ENCODE measurements at regions not wholly inside any gene's neighbourhood (a gene's known extent, or its start where the extent isn't known, plus 50 kb on each side); places are given as distances from the start of the nearest gene placed in this dataset.
A peak's percentile ranks its signal among the peaks of the same experiment; 100 is the strongest.

DNA sequence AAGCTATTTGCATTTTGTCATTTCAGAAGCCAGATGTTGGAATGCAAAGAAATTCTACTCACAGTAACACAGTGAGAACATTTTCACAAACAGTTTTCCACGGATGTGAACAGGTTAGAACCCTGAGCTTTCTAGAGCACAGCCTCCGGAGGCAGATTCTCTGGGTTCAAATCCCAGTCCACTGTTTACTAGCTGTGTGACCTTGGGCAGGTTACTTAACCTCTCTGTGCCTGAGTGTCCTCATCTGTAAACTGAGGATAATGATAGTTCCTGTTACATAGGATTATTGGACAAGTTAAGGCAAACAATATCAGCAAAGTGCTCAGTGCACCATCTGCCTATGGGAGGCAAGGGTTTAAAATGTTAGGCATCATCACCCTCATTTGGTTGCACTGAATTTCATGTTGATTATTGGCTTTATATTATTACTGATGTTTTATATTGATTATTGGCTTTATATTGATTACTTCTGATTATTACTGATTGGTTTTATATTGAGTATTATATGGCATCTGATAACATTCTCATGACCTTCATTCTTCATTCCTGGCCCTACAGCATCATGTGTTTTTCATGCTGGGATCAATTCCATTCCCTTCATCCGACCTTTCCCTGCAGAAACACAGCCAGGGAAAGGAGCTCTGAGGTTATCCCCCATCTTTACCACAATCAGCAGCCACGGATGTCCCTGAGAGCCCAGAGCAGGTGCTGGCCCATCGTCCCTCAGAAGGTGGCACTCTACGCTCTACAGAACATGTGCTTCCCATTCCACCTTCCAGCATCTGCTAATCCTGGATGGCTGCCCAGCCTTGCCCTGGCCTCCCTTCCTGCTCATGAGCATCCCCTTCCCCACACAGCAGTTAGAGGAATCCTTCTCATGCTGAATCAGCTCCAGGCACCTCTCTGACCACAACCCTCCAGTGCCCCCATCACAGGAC is 283.1 kb downstream of the PREX1 start:
- DNase-seq (ENCODE audit: low read depth) = no peak
- H3K4me3 ChIP-seq (ENCODE audit: low read depth, low read length) = no peak overlapping the region
- TF ChIP-seq, protein P1, sequence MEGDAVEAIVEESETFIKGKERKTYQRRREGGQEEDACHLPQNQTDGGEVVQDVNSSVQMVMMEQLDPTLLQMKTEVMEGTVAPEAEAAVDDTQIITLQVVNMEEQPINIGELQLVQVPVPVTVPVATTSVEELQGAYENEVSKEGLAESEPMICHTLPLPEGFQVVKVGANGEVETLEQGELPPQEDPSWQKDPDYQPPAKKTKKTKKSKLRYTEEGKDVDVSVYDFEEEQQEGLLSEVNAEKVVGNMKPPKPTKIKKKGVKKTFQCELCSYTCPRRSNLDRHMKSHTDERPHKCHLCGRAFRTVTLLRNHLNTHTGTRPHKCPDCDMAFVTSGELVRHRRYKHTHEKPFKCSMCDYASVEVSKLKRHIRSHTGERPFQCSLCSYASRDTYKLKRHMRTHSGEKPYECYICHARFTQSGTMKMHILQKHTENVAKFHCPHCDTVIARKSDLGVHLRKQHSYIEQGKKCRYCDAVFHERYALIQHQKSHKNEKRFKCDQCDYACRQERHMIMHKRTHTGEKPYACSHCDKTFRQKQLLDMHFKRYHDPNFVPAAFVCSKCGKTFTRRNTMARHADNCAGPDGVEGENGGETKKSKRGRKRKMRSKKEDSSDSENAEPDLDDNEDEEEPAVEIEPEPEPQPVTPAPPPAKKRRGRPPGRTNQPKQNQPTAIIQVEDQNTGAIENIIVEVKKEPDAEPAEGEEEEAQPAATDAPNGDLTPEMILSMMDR (IDR thresholded peaks at IDR 0.05; ENCODE audit: low read depth, low read length, missing control alignments) = no peak

DNA sequence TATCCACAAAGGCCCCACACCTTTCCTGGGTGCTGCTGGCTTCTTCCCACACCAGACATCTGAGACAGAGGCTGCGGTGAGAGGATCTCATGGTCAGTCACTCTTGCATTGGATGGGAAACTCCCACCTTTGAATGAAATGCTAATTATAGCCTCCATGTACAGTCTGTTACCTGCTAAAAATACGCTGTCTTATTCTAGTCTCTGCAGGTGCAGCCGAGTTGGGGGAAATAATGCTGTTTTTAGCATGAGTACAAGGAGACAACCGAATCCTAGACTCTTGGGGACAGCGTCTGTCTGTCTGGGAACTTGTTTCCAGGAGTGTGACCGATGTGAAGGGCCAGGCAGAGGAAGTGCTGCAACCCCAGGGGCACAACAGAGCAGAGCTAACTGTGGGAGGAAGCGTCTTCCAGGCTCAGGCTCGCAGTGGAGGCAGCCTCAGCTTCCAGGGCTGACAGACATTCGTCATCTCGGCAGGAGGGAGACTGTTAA is 286.2 kb downstream of the PREX1 start:
- H3K4me3 ChIP-seq (ENCODE audit: low read depth, low read length) = no peak overlapping the region
- peak; percentile 13 for DNase-seq (ENCODE audit: low read depth)
- TF ChIP-seq, protein P1 (IDR thresholded peaks at IDR 0.05; ENCODE audit: low read depth, low read length, missing control alignments) = no peak

DNA sequence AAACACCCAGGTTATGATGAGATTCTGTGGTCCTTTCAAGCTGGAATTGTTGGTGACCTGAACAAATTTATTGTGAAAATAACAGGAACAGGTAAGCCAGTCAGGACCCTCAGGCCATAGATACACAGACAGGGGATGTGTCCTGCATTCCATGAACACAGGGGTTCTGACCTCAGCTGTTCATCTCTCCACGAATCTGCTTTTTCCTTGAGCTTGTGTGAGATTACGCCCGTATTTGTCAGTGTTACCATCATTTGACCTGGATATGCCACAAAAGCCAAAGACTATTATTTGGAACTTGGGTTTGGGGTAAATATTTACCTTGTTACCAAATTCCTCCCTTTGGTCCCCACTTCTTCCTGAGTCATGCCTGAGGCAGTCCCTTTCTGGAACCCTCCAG is 288.9 kb downstream of the PREX1 start:
- no peak overlapping the region for H3K4me3 ChIP-seq (ENCODE audit: low read depth, low read length)
- DNase-seq (ENCODE audit: low read depth) = no peak
- TF ChIP-seq, protein P1 (IDR thresholded peaks at IDR 0.05; ENCODE audit: low read depth, low read length, missing control alignments) = no peak

DNA sequence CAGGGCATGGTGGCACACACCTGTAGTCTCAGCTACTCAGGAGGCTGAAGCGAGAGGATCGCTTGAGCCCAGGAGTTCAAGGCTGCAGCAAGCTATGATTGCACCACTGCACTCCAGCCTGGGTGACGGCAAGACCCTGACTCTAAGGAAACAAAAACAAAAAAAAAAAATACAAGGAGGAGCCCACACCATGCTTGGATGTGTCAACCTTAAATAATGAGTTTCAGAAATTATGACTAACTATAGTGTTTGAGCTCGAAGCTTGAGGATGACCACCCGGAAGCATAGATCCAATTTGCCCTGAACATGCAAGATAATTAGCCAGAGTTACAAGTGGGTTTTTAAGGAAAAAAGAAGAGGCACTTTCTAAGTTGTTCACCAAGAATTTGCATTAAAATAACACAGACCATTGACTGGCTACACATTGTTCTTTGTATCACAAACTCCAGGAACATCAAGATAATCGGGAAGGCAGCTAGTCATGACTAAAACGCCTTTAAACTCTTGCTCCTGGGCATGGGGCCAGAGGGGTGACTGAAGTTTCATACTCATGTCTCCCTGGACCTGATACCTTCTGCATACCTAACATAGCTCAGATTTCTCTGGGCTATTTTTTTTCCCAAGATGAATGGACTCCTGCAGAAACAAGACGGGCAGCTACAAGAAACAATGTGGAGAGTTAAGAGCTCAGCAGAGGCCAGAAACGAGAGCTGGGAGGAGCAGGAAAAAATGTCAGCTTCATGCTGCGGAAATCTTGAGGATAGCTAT is 289.6 kb downstream of the PREX1 start:
- H3K4me3 ChIP-seq (ENCODE audit: low read depth, low read length) = no peak overlapping the region
- no peak for DNase-seq (ENCODE audit: low read depth)
- TF ChIP-seq, protein P1 (IDR thresholded peaks at IDR 0.05; ENCODE audit: low read depth, low read length, missing control alignments) = no peak

DNA sequence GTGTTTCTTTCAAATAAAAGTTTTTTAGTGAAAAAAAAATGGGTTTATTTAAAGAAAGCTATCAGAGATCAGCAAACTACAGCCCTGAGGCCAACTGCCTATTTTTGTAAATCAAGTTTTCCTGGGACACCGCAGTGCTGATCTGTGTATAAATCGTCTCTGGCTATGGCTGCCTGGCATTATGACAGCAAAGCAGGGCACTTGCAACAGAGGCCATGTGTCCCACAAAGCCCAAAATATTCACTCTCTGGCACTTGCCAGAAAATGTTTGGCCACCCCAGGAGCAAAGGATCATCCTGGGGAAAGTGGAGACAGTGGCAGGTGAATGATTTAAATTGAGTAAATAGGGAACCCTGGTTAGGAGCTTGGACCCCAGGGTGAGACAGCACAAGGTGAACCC is 291.6 kb downstream of the PREX1 start:
- TF ChIP-seq, protein P1 (IDR thresholded peaks at IDR 0.05; ENCODE audit: low read depth, low read length, missing control alignments) = no peak
- DNase-seq (ENCODE audit: low read depth) = no peak
- no peak overlapping the region for H3K4me3 ChIP-seq (ENCODE audit: low read depth, low read length)

DNA sequence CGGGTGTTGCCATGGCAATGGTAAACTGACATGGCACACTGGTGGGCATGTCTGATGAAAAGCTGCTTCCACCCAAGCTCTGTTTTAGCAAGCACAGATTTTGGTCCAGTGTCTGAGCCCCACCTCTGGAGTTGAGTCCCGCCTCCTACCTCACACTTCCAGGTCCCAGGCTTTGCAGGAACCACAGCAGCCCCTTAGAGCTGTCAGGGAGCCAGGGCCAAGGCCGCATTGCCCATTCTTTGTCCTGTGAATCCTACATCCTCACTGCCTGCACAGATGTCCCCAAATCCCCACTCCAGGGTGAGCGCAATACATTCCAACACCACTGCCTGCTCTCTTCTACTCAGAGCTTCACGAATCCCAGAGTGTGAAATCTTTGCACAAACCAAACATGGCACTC is 292.2 kb downstream of the PREX1 start:
- TF ChIP-seq, protein P1 (IDR thresholded peaks at IDR 0.05; ENCODE audit: low read depth, low read length, missing control alignments) = no peak
- H3K4me3 ChIP-seq (ENCODE audit: low read depth, low read length) = no peak overlapping the region
- no peak for DNase-seq (ENCODE audit: low read depth)

Data from GM12864 (cell line).